HEK293 (cell line): ENCODE measurements at regions not wholly inside any gene's neighbourhood (a gene's known extent, or its start where the extent isn't known, plus 50 kb on each side); places are given as distances from the start of the nearest gene placed in this dataset.

Source experiments
- ATF2 ChIP-seq: fragments of 450-650 bp; formaldehyde crosslinking; IDR thresholded peaks from 2 replicates; pipeline ENCODE4 v1.5.1; 2016; ENCODE audit warnings: missing biosample characterization, missing genetic modification characterization, low read depth
- CTCF ChIP-seq: fragments of 450-650 bp; formaldehyde crosslinking; IDR thresholded peaks from 2 replicates; pipeline ENCODE4 v1.5.1; 2016; ENCODE audit warnings: missing biosample characterization, missing genetic modification characterization
- PRDM1 ChIP-seq: fragments of 450-650 bp; formaldehyde crosslinking; IDR thresholded peaks from 2 replicates; pipeline ENCODE4; 2016; ENCODE audit warnings: missing biosample characterization, missing genetic modification characterization
- SP2 ChIP-seq: fragments of 450-650 bp; formaldehyde crosslinking; IDR thresholded peaks from 2 replicates; pipeline ENCODE4 v1.5.1; 2016; ENCODE audit warnings: missing biosample characterization, missing genetic modification characterization
- ZBTB48 ChIP-seq: fragments of 450-650 bp; formaldehyde crosslinking; IDR thresholded peaks from 2 replicates; pipeline ENCODE4 v1.5.1; 2016; ENCODE audit warnings: missing biosample characterization, missing genetic modification characterization
- ZBTB49 ChIP-seq: fragments of 450-650 bp; formaldehyde crosslinking; IDR thresholded peaks from 2 replicates; pipeline ENCODE4 v1.5.1; 2016; ENCODE audit warnings: missing biosample characterization, missing genetic modification characterization, low read depth
- ZNF214 ChIP-seq: fragments of 450-650 bp; formaldehyde crosslinking; IDR thresholded peaks from 2 replicates; pipeline ENCODE4 v1.5.1; 2017; ENCODE audit warnings: missing biosample characterization, mild to moderate bottlenecking, missing genetic modification characterization, borderline replicate concordance
- ZNF24 ChIP-seq: fragments of 450-650 bp; formaldehyde crosslinking; IDR thresholded peaks from 2 replicates; pipeline ENCODE4 v1.5.1; 2016; ENCODE audit warnings: missing biosample characterization, missing genetic modification characterization
- ZNF274 ChIP-seq, 2 experiments: fragments of 200-500 bp in 1 of 2; fragments of 450-650 bp in 1 of 2; sonication (Bioruptor generic) in 1 of 2; formaldehyde crosslinking in 1 of 2; IDR thresholded peaks; 2 replicates each; pipeline versions ENCODE4 v1.5.1 to v1.6.1; 2014 to 2016; ENCODE audit warnings: borderline replicate concordance in 1 of 2, inconsistent platforms in 1 of 2, low read length in 1 of 2, missing biosample characterization in 1 of 2, missing genetic modification characterization in 1 of 2
- ZNF311 ChIP-seq: fragments of 450-650 bp; formaldehyde crosslinking; IDR thresholded peaks from 2 replicates; pipeline ENCODE4 v1.5.1; 2017; ENCODE audit warnings: missing biosample characterization, missing genetic modification characterization, borderline replicate concordance
- ZSCAN16 ChIP-seq: fragments of 450-650 bp; formaldehyde crosslinking; IDR thresholded peaks from 2 replicates; pipeline ENCODE4 v1.5.1; 2016; ENCODE audit warnings: missing biosample characterization, missing genetic modification characterization

GRCh38 chr6:12426121-12426520, 136.0 kb downstream of the EDN1 start:
- TF ChIP-seq CTCF, result no peak
- no peak for TF ChIP-seq ZBTB49 (tag by site-specific recombination)
- no peak for TF ChIP-seq ZSCAN16 (tag by site-specific recombination)
- no peak for TF ChIP-seq ZNF274 (IDR thresholded peaks at IDR 0.05; ENCODE audit: low read length)
- no peak for TF ChIP-seq ZNF274 (tag by site-specific recombination; IDR thresholded peaks at IDR 0.05; ENCODE audit: borderline replicate concordance)
- TF ChIP-seq ZNF311 (tag by site-specific recombination), result no peak
- no peak for TF ChIP-seq PRDM1 (tag by site-specific recombination)
- no peak for TF ChIP-seq SP2
- TF ChIP-seq ATF2 (tag by site-specific recombination), result no peak
- TF ChIP-seq ZNF24 (tag by site-specific recombination), result no peak
- TF ChIP-seq ZNF214 (tag by site-specific recombination), result no peak
- no peak for TF ChIP-seq ZBTB48 (tag by site-specific recombination)
